IMR-90 (cell line): ENCODE measurements at regions not wholly inside any gene's neighbourhood (a gene's known extent, or its start where the extent isn't known, plus 50 kb on each side); places are given as distances from the start of the nearest gene placed in this dataset.

Source experiments
- ATAC-seq: fragments of 200-7000 bp; cut with Tn5 transposase; 2 replicates; pipeline ENCODE4 v1.9.1; 2020; ENCODE audit warnings: low read depth, mild to moderate bottlenecking, moderate library complexity
- BruUV-seq: library from RNA; stranded (reverse); fragments of 400-500 nt; replicated peaks from 2 replicates; lab custom pipeline; 2021; lab: Mats Ljungman, UMichigan
- CTCF ChIA-PET: fragments of 300-600 bp; formaldehyde crosslinking; extraction: SDS; loops from one replicate; lab custom pipeline; 2021; ENCODE audit warnings: antibody characterized with exemption; lab: Yijun Ruan, JAX
- POLR2A ChIA-PET: fragments of 300-600 bp; sonication (Branson Sonifier 250); formaldehyde crosslinking; loops from one replicate; lab custom pipeline; 2022; ENCODE audit warnings: antibody characterized with exemption; ENCODE audit not compliant: unreplicated experiment; lab: Charles Lee
- DNase-seq: peaks from one replicate; pipeline ENCODE4 v3.0.0; 2013
- H2AFZ ChIP-seq: replicated peaks from 2 replicates; pipeline ENCODE3; 2013; ENCODE audit warnings: low read length, mild to moderate bottlenecking; ENCODE audit not compliant: poor library complexity
- H2AK5ac ChIP-seq: 2 replicates; pipeline ENCODE4 v1.6.1; 2013; ENCODE audit warnings: low read depth, low read length, inconsistent platforms
- H2AK9ac ChIP-seq: replicated peaks from 2 replicates; pipeline ENCODE3; 2013; ENCODE audit warnings: mild to moderate bottlenecking, low read depth, low read length, moderate library complexity; ENCODE audit not compliant: poor library complexity
- H2BK120ac ChIP-seq: 2 replicates; pipeline ENCODE4 v1.6.1; 2013; ENCODE audit warnings: low read depth, low read length, inconsistent platforms
- H2BK15ac ChIP-seq: 3 replicates; pipeline ENCODE4 v1.6.1; 2013; ENCODE audit warnings: low read depth, low read length, inconsistent platforms
- H2BK20ac ChIP-seq: 2 replicates; pipeline ENCODE4 v1.6.1; 2013; ENCODE audit warnings: low read depth, mild to moderate bottlenecking, inconsistent platforms, low read length, moderate library complexity
- H2BK5ac ChIP-seq: 2 replicates; pipeline ENCODE4 v1.6.1; 2013; ENCODE audit warnings: mild to moderate bottlenecking, low read depth, low read length, inconsistent platforms; ENCODE audit not compliant: poor library complexity, severe bottlenecking
- H3K14ac ChIP-seq: replicated peaks from 2 replicates; pipeline ENCODE4 v1.6.1; 2013; ENCODE audit warnings: low read depth, low read length, inconsistent platforms
- H3K18ac ChIP-seq: 2 replicates; pipeline ENCODE4 v1.6.1; 2013; ENCODE audit warnings: low read depth, low read length, control low read depth
- H3K23ac ChIP-seq: 2 replicates; pipeline ENCODE4 v1.6.1; 2013; ENCODE audit warnings: low read depth, low read length, inconsistent platforms
- H3K27ac ChIP-seq: 2 replicates; pipeline ENCODE4 v1.5.1; 2013; ENCODE audit warnings: mild to moderate bottlenecking, control low read depth, low read length; ENCODE audit not compliant: insufficient read depth
- H3K27me3 ChIP-seq: 2 replicates; pipeline ENCODE4 v1.6.1; 2013; ENCODE audit warnings: low read length; ENCODE audit not compliant: control insufficient read depth, insufficient read depth
- H3K36me3 ChIP-seq: 2 replicates; pipeline ENCODE4 v1.6.1; 2013; ENCODE audit warnings: low read length, mixed read lengths; ENCODE audit not compliant: control insufficient read depth, insufficient read depth
- H3K4ac ChIP-seq: 2 replicates; pipeline ENCODE4 v1.6.1; 2013; ENCODE audit warnings: low read depth, low read length, inconsistent platforms
- H3K4me1 ChIP-seq: 2 replicates; pipeline ENCODE4 v1.6.1; 2013; ENCODE audit warnings: low read length, mixed read lengths; ENCODE audit not compliant: control insufficient read depth, insufficient read depth
- H3K4me2 ChIP-seq: 2 replicates; pipeline ENCODE4 v1.6.1; 2013; ENCODE audit warnings: low read depth, mild to moderate bottlenecking, control low read depth, low read length, moderate library complexity
- H3K4me3 ChIP-seq: 2 replicates; pipeline ENCODE4 v1.5.1; 2013; ENCODE audit warnings: low read depth, mild to moderate bottlenecking, control low read depth, low read length, moderate library complexity; ENCODE audit not compliant: insufficient read depth
- H3K56ac ChIP-seq: 2 replicates; pipeline ENCODE4 v1.6.1; 2013; ENCODE audit warnings: low read length, inconsistent platforms; ENCODE audit not compliant: insufficient read depth; ENCODE audit errors: extremely low read depth
- H3K79me1 ChIP-seq, 2 experiments: 2 replicates each; pipeline ENCODE4 v1.6.1; 2013; ENCODE audit warnings: low read length in 2 of 2, inconsistent platforms in 1 of 2, low read depth in 1 of 2
- H3K9ac ChIP-seq: 2 replicates; pipeline ENCODE4 v1.6.1; 2013; ENCODE audit warnings: low read depth, low read length, control low read depth
- H3K9me1 ChIP-seq: 2 replicates; pipeline ENCODE4 v1.6.1; 2013; ENCODE audit warnings: low read length, inconsistent platforms; ENCODE audit not compliant: insufficient read depth
- H3K9me3 ChIP-seq: 2 replicates; pipeline ENCODE4 v1.6.1; 2013; ENCODE audit warnings: low read length; ENCODE audit not compliant: control insufficient read depth, insufficient read depth
- H4K20me1 ChIP-seq: 2 replicates; pipeline ENCODE4 v1.6.1; 2013; ENCODE audit warnings: low read length, inconsistent platforms; ENCODE audit not compliant: insufficient read depth
- H4K5ac ChIP-seq: 2 replicates; pipeline ENCODE4 v1.6.1; 2013; ENCODE audit warnings: mild to moderate bottlenecking, low read depth, low read length, control low read depth
- H4K8ac ChIP-seq, 2 experiments: 2 replicates each; pipeline ENCODE4 v1.6.1; 2013; ENCODE audit warnings: low read depth in 2 of 2, low read length in 2 of 2, control low read depth in 1 of 2, inconsistent platforms in 1 of 2
- H4K91ac ChIP-seq: 2 replicates; pipeline ENCODE4 v1.6.1; 2013; ENCODE audit warnings: low read depth, low read length, inconsistent platforms; ENCODE audit not compliant: insufficient read depth
- BHLHE40 ChIP-seq: fragments of 150-350 bp; IDR thresholded peaks from 2 replicates; pipeline ENCODE4 v1.6.1; 2016; ENCODE audit warnings: mild to moderate bottlenecking, low read depth, low read length
- CHD1 ChIP-seq: IDR thresholded peaks from 2 replicates; pipeline ENCODE4 v1.6.1; 2012; ENCODE audit warnings: low read depth, low read length, improper control_type of control experiment
- FOS ChIP-seq: fragments of 150-350 bp; IDR thresholded peaks from 2 replicates; pipeline ENCODE4 v1.6.1; 2016; ENCODE audit warnings: low read depth, low read length
- MAZ ChIP-seq: IDR thresholded peaks from 2 replicates; pipeline ENCODE4 v1.6.1; 2012; ENCODE audit warnings: low read depth, mild to moderate bottlenecking, low read length, improper control_type of control experiment, moderate library complexity, borderline replicate concordance
- MXI1 ChIP-seq: IDR thresholded peaks from 2 replicates; pipeline ENCODE4 v1.6.1; 2012; ENCODE audit warnings: low read depth, mild to moderate bottlenecking, low read length, moderate library complexity, borderline replicate concordance
- POLR2A ChIP-seq: IDR thresholded peaks from 2 replicates; pipeline ENCODE4 v1.6.1; 2012; ENCODE audit warnings: mild to moderate bottlenecking, low read depth, low read length
- RAD21 ChIP-seq: IDR thresholded peaks from 2 replicates; pipeline ENCODE4 v1.6.1; 2012; ENCODE audit warnings: low read length, improper control_type of control experiment
- RCOR1 ChIP-seq: IDR thresholded peaks from 2 replicates; pipeline ENCODE4 v1.6.1; 2012; ENCODE audit warnings: mild to moderate bottlenecking, low read length, improper control_type of control experiment; ENCODE audit not compliant: insufficient replicate concordance
- WGBS, 2 experiments: methylation state at CpG; one replicate each; pipeline versions ENCODE4 v1.1.5 to v1.1.7; 2013; ENCODE audit warnings: missing lambda C conversion rate in 2 of 2; ENCODE audit not compliant: insufficient read length in 1 of 2; ENCODE audit errors: extremely low coverage in 2 of 2; 5-methylcytosine and 5-hydroxymethylcytosine counted together
- dilution Hi-C: fragments of 300-500 bp; cut with HindIII; formaldehyde crosslinking; loops from one replicate; pipeline ENCODE4 v1.14.3; 2018; ENCODE audit warnings: low sequenced_read_pairs; ENCODE audit not compliant: unreplicated experiment
- in situ Hi-C: fragments of 300-500 bp; cut with MboI; formaldehyde crosslinking; loops from 3 replicates; pipeline ENCODE4 v1.14.3; 2019; ENCODE audit warnings: low sequenced_read_pairs, inconsistent platforms, mixed read lengths
- intact Hi-C: fragments of 100-400 bp; cut with micrococcal nuclease; formaldehyde crosslinking; loops from 2 replicates; pipeline ENCODE4 v1.10.0; 2022
- TF ChIP-seq, protein P1 (sequence below): fragments of 150-350 bp; IDR thresholded peaks from 2 replicates; pipeline ENCODE4 v1.6.1; 2017; ENCODE audit warnings: mild to moderate bottlenecking, antibody characterized with exemption, low read length, low read depth

GRCh38 chr5:3382151-3382550, 213.5 kb upstream of the IRX1 start:
- Histone ChIP-seq H4K91ac (no peak overlapping the region), H3K4me1 (no peaks in the 10 kb centered on the region), H3K79me1 (no peaks in the 10 kb centered on the region), H3K23ac (no peak overlapping the region), H3K9ac (no peak overlapping the region), H2BK15ac (no peak overlapping the region), H3K27me3 (no peaks in the 10 kb centered on the region), H3K9me1 (no peaks in the 10 kb centered on the region), H3K14ac (no peak overlapping the region), H2BK20ac (no peak overlapping the region), H3K27ac (no peak overlapping the region), H3K18ac (no peak overlapping the region), H4K8ac (no peak overlapping the region), H3K36me3 (no peaks in the 10 kb centered on the region), H2AK9ac (no peak overlapping the region), H3K9me3 (peaks cover 45% of the 10 kb centered on the region), H2AFZ (no peak overlapping the region), H3K4me3 (no peak overlapping the region), H3K4ac (no peak overlapping the region), H3K4me2 (no peak overlapping the region), H4K20me1 (no peaks in the 10 kb centered on the region), H3K56ac (no peak overlapping the region), H2AK5ac (no peak overlapping the region), H2BK5ac (no peak overlapping the region), H4K5ac (no peak overlapping the region), H2BK120ac (no peak overlapping the region)
- intact Hi-C loops, result no loop called here
- DNase-seq, result no peak
- TF ChIP-seq FOS (no peak), POLR2A (no peak), RAD21 (no peak), MAZ (no peak), CHD1 (no peak), MXI1 (no peak), RCOR1 (no peak), BHLHE40 (no peak)
- TF ChIP-seq, protein P1, sequence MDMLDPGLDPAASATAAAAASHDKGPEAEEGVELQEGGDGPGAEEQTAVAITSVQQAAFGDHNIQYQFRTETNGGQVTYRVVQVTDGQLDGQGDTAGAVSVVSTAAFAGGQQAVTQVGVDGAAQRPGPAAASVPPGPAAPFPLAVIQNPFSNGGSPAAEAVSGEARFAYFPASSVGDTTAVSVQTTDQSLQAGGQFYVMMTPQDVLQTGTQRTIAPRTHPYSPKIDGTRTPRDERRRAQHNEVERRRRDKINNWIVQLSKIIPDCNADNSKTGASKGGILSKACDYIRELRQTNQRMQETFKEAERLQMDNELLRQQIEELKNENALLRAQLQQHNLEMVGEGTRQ, result no peak
- CTCF ChIA-PET, result no interaction called here
- in situ Hi-C loops, result no loop called here
- no peak for ATAC-seq
- 71% methylated on average over 7 of the region's 10 CpGs; no CpG with 5 or more reads in 1 of the 2 experiments for WGBS, 2 experiments
- dilution Hi-C loops, result no loop called here
- POLR2A ChIA-PET, result no interaction called here
- no TSS peak for BruUV-seq
